IMR-90 (cell line): ENCODE measurements at regions not wholly inside any gene's neighbourhood (a gene's known extent, or its start where the extent isn't known, plus 50 kb on each side); places are given as distances from the start of the nearest gene placed in this dataset.

Experiments used
- BHLHE40 ChIP-seq: fragments of 150-350 bp; IDR thresholded peaks from 2 replicates; pipeline ENCODE4 v1.6.1; 2016; ENCODE audit warnings: mild to moderate bottlenecking, low read depth, low read length
- CEBPB ChIP-seq: IDR thresholded peaks from 2 replicates; pipeline ENCODE4 v1.6.1; 2012; ENCODE audit warnings: low read depth, low read length, improper control_type of control experiment
- CHD1 ChIP-seq: IDR thresholded peaks from 2 replicates; pipeline ENCODE4 v1.6.1; 2012; ENCODE audit warnings: low read depth, low read length, improper control_type of control experiment
- CTCF ChIP-seq: conservative IDR thresholded peaks from 2 replicates; pipeline ENCODE4 v1.5.1; 2012; ENCODE audit warnings: mild to moderate bottlenecking, low read depth, low read length, improper control_type of control experiment
- ELK1 ChIP-seq: fragments of 150-350 bp; IDR thresholded peaks from 2 replicates; pipeline ENCODE4 v1.6.1; 2016; ENCODE audit warnings: low read depth, mild to moderate bottlenecking, low read length, moderate library complexity, borderline replicate concordance
- MAFK ChIP-seq: IDR thresholded peaks from 2 replicates; pipeline ENCODE4 v1.6.1; 2012; ENCODE audit warnings: low read depth, low read length, improper control_type of control experiment
- MAZ ChIP-seq: IDR thresholded peaks from 2 replicates; pipeline ENCODE4 v1.6.1; 2012; ENCODE audit warnings: low read depth, mild to moderate bottlenecking, low read length, improper control_type of control experiment, moderate library complexity, borderline replicate concordance
- POLR2A ChIP-seq: IDR thresholded peaks from 2 replicates; pipeline ENCODE4 v1.6.1; 2012; ENCODE audit warnings: mild to moderate bottlenecking, low read depth, low read length
- RFX5 ChIP-seq: IDR thresholded peaks from 2 replicates; pipeline ENCODE4 v1.8.0; 2012; ENCODE audit warnings: low read depth, mild to moderate bottlenecking, low read length, moderate library complexity
- SMC3 ChIP-seq: fragments of 150-350 bp; IDR thresholded peaks from 2 replicates; pipeline ENCODE4 v1.6.1; 2016; ENCODE audit warnings: low read depth, mild to moderate bottlenecking, antibody characterized with exemption, low read length, moderate library complexity
- USF2 ChIP-seq: fragments of 150-350 bp; IDR thresholded peaks from 2 replicates; pipeline ENCODE4 v1.6.1; 2017; ENCODE audit warnings: mild to moderate bottlenecking, antibody characterized with exemption, low read length, low read depth

GRCh38 chr1:98126740-98127139 is 205.9 kb upstream of the DPYD start:
- TF ChIP-seq CEBPB (no peak), CTCF (no peak), CHD1 (no peak), MAFK (no peak), RFX5 (no peak), SMC3 (no peak), USF2 (no peak), MAZ (no peak), ELK1 (no peak), POLR2A (no peak), BHLHE40 (no peak)
